ENCODE measurements at regions not wholly inside any gene's neighbourhood (a gene's known extent, or its start where the extent isn't known, plus 50 kb on each side); places are given as distances from the start of the nearest gene placed in this dataset.
"Not testable (repeated sequence)": the region's sequence is repeated elsewhere in the genome, so short reads cannot be mapped to it uniquely, and the experiment has no call there.

- TF ChIP-seq POLR2A (IDR thresholded peaks at IDR 0.05; ENCODE audit: low read depth, low read length) = no peak
- DNase-seq (ENCODE audit: insufficient read length, low spot score) = no peak
- no peak for FAIRE-seq
Observed at GRCh38 chr1:218517459-218517858, 172.3 kb downstream of the TGFB2 start.

- DNase-seq (ENCODE audit: insufficient read length, low spot score) (no peak), FAIRE-seq (no peak)
- no peak for TF ChIP-seq POLR2A (IDR thresholded peaks at IDR 0.05; ENCODE audit: low read depth, low read length)
Observed at GRCh38 chr1:218518216-218518740, 173.1 kb downstream of the TGFB2 start.

- not testable (repeated sequence) for FAIRE-seq; DNase-seq (ENCODE audit: insufficient read length, low spot score)
Observed at GRCh38 chr1:218520646-218521045, 175.5 kb downstream of the TGFB2 start.

GRCh38 chr1:218521414-218522169, 176.5 kb downstream of the TGFB2 start:
- no peak for TF ChIP-seq POLR2A (IDR thresholded peaks at IDR 0.05; ENCODE audit: low read depth, low read length)
- FAIRE-seq (no peak), DNase-seq (ENCODE audit: insufficient read length, low spot score) (no peak)

- no peak for DNase-seq (ENCODE audit: insufficient read length, low spot score)
- no peak for TF ChIP-seq POLR2A (IDR thresholded peaks at IDR 0.05; ENCODE audit: low read depth, low read length)
- FAIRE-seq = no peak
Observed at GRCh38 chr1:218524526-218524925, 179.4 kb downstream of the TGFB2 start.

GRCh38 chr1:218525031-218525430, 179.9 kb downstream of the TGFB2 start:
- TF ChIP-seq POLR2A (IDR thresholded peaks at IDR 0.05; ENCODE audit: low read depth, low read length) = no peak
- DNase-seq (ENCODE audit: insufficient read length, low spot score) = no peak
- FAIRE-seq = no peak

- DNase-seq (ENCODE audit: insufficient read length, low spot score) (no peak), FAIRE-seq (no peak)
- TF ChIP-seq POLR2A (IDR thresholded peaks at IDR 0.05; ENCODE audit: low read depth, low read length) = no peak
Observed at GRCh38 chr1:218525451-218526197, 180.5 kb downstream of the TGFB2 start.

GRCh38 chr1:218526198-218526580, 181.1 kb downstream of the TGFB2 start:
- no peak for FAIRE-seq
- TF ChIP-seq POLR2A (IDR thresholded peaks at IDR 0.05; ENCODE audit: low read depth, low read length) = no peak

GRCh38 chr1:218527737-218528136, 182.6 kb downstream of the TGFB2 start:
- no peak for DNase-seq (ENCODE audit: insufficient read length, low spot score)
- no peak for FAIRE-seq
- TF ChIP-seq POLR2A (IDR thresholded peaks at IDR 0.05; ENCODE audit: low read depth, low read length) = no peak

More at GRCh38 chr1:218526198-218526580, 181.1 kb downstream of the TGFB2 start:
- DNase-seq (ENCODE audit: insufficient read length, low spot score) = no peak

- no peak for FAIRE-seq
- no peak for TF ChIP-seq POLR2A (IDR thresholded peaks at IDR 0.05; ENCODE audit: low read depth, low read length)
- DNase-seq (ENCODE audit: insufficient read length, low spot score) = no peak
Observed at GRCh38 chr1:218529646-218530300, 184.6 kb downstream of the TGFB2 start.

- no peak for TF ChIP-seq POLR2A (IDR thresholded peaks at IDR 0.05; ENCODE audit: low read depth, low read length)
- no peak for DNase-seq (ENCODE audit: insufficient read length, low spot score)
- FAIRE-seq = no peak
Observed at GRCh38 chr1:218531936-218532335, 186.8 kb downstream of the TGFB2 start.

GRCh38 chr1:218536296-218536986, 191.3 kb downstream of the TGFB2 start:
- FAIRE-seq = no peak
- no peak for TF ChIP-seq POLR2A (IDR thresholded peaks at IDR 0.05; ENCODE audit: low read depth, low read length)
- DNase-seq (ENCODE audit: insufficient read length, low spot score) = no peak

- FAIRE-seq (no peak), DNase-seq (ENCODE audit: insufficient read length, low spot score) (no peak)
- no peak for TF ChIP-seq POLR2A (IDR thresholded peaks at IDR 0.05; ENCODE audit: low read depth, low read length)
Observed at GRCh38 chr1:218537122-218537913, 192.2 kb downstream of the TGFB2 start.
